ENCODE measurements at regions not wholly inside any gene's neighbourhood (a gene's known extent, or its start where the extent isn't known, plus 50 kb on each side); places are given as distances from the start of the nearest gene placed in this dataset.

GRCh38 chr7:68429411-68430117 lies 1168.7 kb upstream of the AUTS2 start:
- TF ChIP-seq, protein P1, sequence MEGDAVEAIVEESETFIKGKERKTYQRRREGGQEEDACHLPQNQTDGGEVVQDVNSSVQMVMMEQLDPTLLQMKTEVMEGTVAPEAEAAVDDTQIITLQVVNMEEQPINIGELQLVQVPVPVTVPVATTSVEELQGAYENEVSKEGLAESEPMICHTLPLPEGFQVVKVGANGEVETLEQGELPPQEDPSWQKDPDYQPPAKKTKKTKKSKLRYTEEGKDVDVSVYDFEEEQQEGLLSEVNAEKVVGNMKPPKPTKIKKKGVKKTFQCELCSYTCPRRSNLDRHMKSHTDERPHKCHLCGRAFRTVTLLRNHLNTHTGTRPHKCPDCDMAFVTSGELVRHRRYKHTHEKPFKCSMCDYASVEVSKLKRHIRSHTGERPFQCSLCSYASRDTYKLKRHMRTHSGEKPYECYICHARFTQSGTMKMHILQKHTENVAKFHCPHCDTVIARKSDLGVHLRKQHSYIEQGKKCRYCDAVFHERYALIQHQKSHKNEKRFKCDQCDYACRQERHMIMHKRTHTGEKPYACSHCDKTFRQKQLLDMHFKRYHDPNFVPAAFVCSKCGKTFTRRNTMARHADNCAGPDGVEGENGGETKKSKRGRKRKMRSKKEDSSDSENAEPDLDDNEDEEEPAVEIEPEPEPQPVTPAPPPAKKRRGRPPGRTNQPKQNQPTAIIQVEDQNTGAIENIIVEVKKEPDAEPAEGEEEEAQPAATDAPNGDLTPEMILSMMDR (IDR thresholded peaks at IDR 0.05; ENCODE audit: insufficient read depth, low read length, poor library complexity, severe bottlenecking) = no peak
- Histone ChIP-seq H3K4me3 (replicated peaks; ENCODE audit: low read depth, low read length) (no peak overlapping the region), H3K36me3 (ENCODE audit: control insufficient read depth, insufficient read depth, low read length) (no peaks in the 10 kb centered on the region), H3K27me3 (replicated peaks; ENCODE audit: control insufficient read depth, insufficient read depth, low read length) (no peaks in the 10 kb centered on the region)
- no peak for DNase-seq (ENCODE audit: extremely low read depth, insufficient read length)

- H3K4me3 ChIP-seq (replicated peaks; ENCODE audit: low read depth, low read length) = no peak overlapping the region
- H3K27me3 ChIP-seq (replicated peaks; ENCODE audit: control insufficient read depth, insufficient read depth, low read length) = no peaks in the 10 kb centered on the region
- no peaks in the 10 kb centered on the region for H3K36me3 ChIP-seq (ENCODE audit: control insufficient read depth, insufficient read depth, low read length)
- TF ChIP-seq, protein P1 (IDR thresholded peaks at IDR 0.05; ENCODE audit: insufficient read depth, low read length, poor library complexity, severe bottlenecking) = no peak
- DNase-seq (ENCODE audit: extremely low read depth, insufficient read length) = no peak
Measured at GRCh38 chr7:68432585-68432984, 1165.7 kb upstream of the AUTS2 start.

- H3K36me3 ChIP-seq (ENCODE audit: control insufficient read depth, insufficient read depth, low read length) = no peaks in the 10 kb centered on the region
- no peak for DNase-seq (ENCODE audit: extremely low read depth, insufficient read length)
- H3K27me3 ChIP-seq (replicated peaks; ENCODE audit: control insufficient read depth, insufficient read depth, low read length) = no peaks in the 10 kb centered on the region
- no peak overlapping the region for H3K4me3 ChIP-seq (replicated peaks; ENCODE audit: low read depth, low read length)
- TF ChIP-seq, protein P1 (IDR thresholded peaks at IDR 0.05; ENCODE audit: insufficient read depth, low read length, poor library complexity, severe bottlenecking) = no peak
Measured at GRCh38 chr7:68433462-68434070, 1164.7 kb upstream of the AUTS2 start.

- TF ChIP-seq, protein P1 (IDR thresholded peaks at IDR 0.05; ENCODE audit: insufficient read depth, low read length, poor library complexity, severe bottlenecking) = no peak
- DNase-seq (ENCODE audit: extremely low read depth, insufficient read length) = no peak
- Histone ChIP-seq H3K4me3 (replicated peaks; ENCODE audit: low read depth, low read length) (no peak overlapping the region), H3K27me3 (replicated peaks; ENCODE audit: control insufficient read depth, insufficient read depth, low read length) (no peaks in the 10 kb centered on the region), H3K36me3 (ENCODE audit: control insufficient read depth, insufficient read depth, low read length) (no peaks in the 10 kb centered on the region)
Measured at GRCh38 chr7:68434857-68435256, 1163.4 kb upstream of the AUTS2 start.

DNA sequence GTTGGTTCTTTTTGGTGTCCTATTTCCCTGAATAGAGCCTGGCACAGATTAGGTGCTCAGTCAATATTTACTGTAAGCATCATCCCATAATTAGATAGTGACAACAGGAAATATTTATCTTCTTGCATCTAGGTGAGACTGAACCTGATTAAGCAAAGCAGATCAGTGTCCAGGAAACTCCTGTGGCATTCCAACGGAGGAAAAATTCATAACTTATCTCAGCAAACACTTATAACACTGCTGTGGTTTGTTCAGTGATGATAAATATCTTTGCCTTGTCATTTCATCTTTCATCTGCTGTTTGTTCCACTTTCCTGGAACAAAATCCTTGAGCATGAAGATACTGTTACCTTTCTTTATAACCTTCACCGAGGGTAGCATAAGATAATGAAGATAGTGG lies 1160.3 kb upstream of the AUTS2 start:
- TF ChIP-seq, protein P1 (IDR thresholded peaks at IDR 0.05; ENCODE audit: insufficient read depth, low read length, poor library complexity, severe bottlenecking) = no peak
- no peak overlapping the region for H3K4me3 ChIP-seq (replicated peaks; ENCODE audit: low read depth, low read length)
- DNase-seq (ENCODE audit: extremely low read depth, insufficient read length) = no peak
- H3K36me3 ChIP-seq (ENCODE audit: control insufficient read depth, insufficient read depth, low read length) = no peaks in the 10 kb centered on the region
- no peaks in the 10 kb centered on the region for H3K27me3 ChIP-seq (replicated peaks; ENCODE audit: control insufficient read depth, insufficient read depth, low read length)

All from GM06990 (cell line).